ENCODE measurements at regions not wholly inside any gene's neighbourhood (a gene's known extent, or its start where the extent isn't known, plus 50 kb on each side); places are given as distances from the start of the nearest gene placed in this dataset.

GRCh38 chrX:57985951-57986350 lies 75.7 kb upstream of the ZXDA start:
- no peaks in the 10 kb centered on the region for H3F3A ChIP-seq (ENCODE audit: insufficient read depth, low read length)
- H3K4me1 ChIP-seq (ENCODE audit: low read length), result no peaks in the 10 kb centered on the region
- H3K9ac ChIP-seq (ENCODE audit: low read length), result no peak overlapping the region
- H4K20me1 ChIP-seq (ENCODE audit: insufficient read depth, low read length), result no peaks in the 10 kb centered on the region
- TF ChIP-seq, protein P1, sequence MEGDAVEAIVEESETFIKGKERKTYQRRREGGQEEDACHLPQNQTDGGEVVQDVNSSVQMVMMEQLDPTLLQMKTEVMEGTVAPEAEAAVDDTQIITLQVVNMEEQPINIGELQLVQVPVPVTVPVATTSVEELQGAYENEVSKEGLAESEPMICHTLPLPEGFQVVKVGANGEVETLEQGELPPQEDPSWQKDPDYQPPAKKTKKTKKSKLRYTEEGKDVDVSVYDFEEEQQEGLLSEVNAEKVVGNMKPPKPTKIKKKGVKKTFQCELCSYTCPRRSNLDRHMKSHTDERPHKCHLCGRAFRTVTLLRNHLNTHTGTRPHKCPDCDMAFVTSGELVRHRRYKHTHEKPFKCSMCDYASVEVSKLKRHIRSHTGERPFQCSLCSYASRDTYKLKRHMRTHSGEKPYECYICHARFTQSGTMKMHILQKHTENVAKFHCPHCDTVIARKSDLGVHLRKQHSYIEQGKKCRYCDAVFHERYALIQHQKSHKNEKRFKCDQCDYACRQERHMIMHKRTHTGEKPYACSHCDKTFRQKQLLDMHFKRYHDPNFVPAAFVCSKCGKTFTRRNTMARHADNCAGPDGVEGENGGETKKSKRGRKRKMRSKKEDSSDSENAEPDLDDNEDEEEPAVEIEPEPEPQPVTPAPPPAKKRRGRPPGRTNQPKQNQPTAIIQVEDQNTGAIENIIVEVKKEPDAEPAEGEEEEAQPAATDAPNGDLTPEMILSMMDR (IDR thresholded peaks at IDR 0.05; ENCODE audit: low read length), result no peak
- TF ChIP-seq EZH2phosphoT487 (IDR thresholded peaks at IDR 0.05; ENCODE audit: low read length), result no peak
- no peak for TF ChIP-seq EZH2 (optimal IDR thresholded peaks at IDR 0.05; ENCODE audit: low read depth, low read length)
- no peak overlapping the region for H3K27ac ChIP-seq (ENCODE audit: low read length)
- no peaks in the 10 kb centered on the region for H3K36me3 ChIP-seq (replicated peaks; ENCODE audit: insufficient read depth, low read length)
- no peak overlapping the region for H3K4me2 ChIP-seq (ENCODE audit: low read depth, low read length)
- H3K4me3 ChIP-seq (ENCODE audit: low read length), result no peak overlapping the region
- DNase-seq, result no peak
- no peak overlapping the region for H2AFZ ChIP-seq (ENCODE audit: low read length)
- H3K9me3 ChIP-seq (replicated peaks; ENCODE audit: insufficient read depth, low read length), result no peaks in the 10 kb centered on the region
- H3K9me2 ChIP-seq (replicated peaks; ENCODE audit: insufficient read depth, low read length), result no peaks in the 10 kb centered on the region
- no peaks in the 10 kb centered on the region for H3K79me2 ChIP-seq (ENCODE audit: low read length)
- H3K27me3 ChIP-seq (replicated peaks; ENCODE audit: insufficient read depth, low read length), result no peaks in the 10 kb centered on the region

DNA sequence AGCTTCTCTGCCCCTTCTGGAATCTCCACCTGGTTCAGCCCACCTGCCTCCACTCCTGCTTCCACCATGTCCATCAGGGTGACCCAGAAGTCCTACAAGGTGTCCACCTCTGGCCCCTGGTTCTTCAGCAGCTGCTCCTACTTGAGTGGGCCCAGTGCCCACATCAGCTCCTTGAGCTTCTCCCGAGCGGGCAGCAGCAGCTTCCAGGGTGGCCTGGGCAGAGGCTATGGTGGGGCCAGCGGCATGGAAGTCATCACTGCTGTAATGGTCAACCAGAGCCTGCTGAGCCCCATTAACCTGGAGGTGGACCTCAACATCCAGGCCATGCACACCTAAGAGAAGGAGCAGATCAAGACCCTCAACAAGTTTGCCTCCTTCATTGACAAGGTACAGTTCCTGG lies 74.4 kb upstream of the ZXDA start:
- H3K36me3 ChIP-seq (replicated peaks; ENCODE audit: insufficient read depth, low read length), result no peaks in the 10 kb centered on the region
- H3K9me2 ChIP-seq (replicated peaks; ENCODE audit: insufficient read depth, low read length), result no peaks in the 10 kb centered on the region
- H3K4me1 ChIP-seq (ENCODE audit: low read length), result no peaks in the 10 kb centered on the region
- H3K27me3 ChIP-seq (replicated peaks; ENCODE audit: insufficient read depth, low read length), result no peaks in the 10 kb centered on the region
- no peak overlapping the region for H2AFZ ChIP-seq (ENCODE audit: low read length)
- TF ChIP-seq, protein P1 (IDR thresholded peaks at IDR 0.05; ENCODE audit: low read length), result no peak
- TF ChIP-seq EZH2 (optimal IDR thresholded peaks at IDR 0.05; ENCODE audit: low read depth, low read length) (no peak), EZH2phosphoT487 (IDR thresholded peaks at IDR 0.05; ENCODE audit: low read length) (no peak)
- H3K9ac ChIP-seq (ENCODE audit: low read length), result no peak overlapping the region
- H3K79me2 ChIP-seq (ENCODE audit: low read length), result no peaks in the 10 kb centered on the region
- H3K4me2 ChIP-seq (ENCODE audit: low read depth, low read length), result no peak overlapping the region
- DNase-seq, result no peak
- H3K9me3 ChIP-seq (replicated peaks; ENCODE audit: insufficient read depth, low read length), result no peaks in the 10 kb centered on the region
- H3K4me3 ChIP-seq (ENCODE audit: low read length), result no peak overlapping the region
- H3F3A ChIP-seq (ENCODE audit: insufficient read depth, low read length), result no peaks in the 10 kb centered on the region
- H4K20me1 ChIP-seq (ENCODE audit: insufficient read depth, low read length), result no peaks in the 10 kb centered on the region
- no peak overlapping the region for H3K27ac ChIP-seq (ENCODE audit: low read length)

DNA sequence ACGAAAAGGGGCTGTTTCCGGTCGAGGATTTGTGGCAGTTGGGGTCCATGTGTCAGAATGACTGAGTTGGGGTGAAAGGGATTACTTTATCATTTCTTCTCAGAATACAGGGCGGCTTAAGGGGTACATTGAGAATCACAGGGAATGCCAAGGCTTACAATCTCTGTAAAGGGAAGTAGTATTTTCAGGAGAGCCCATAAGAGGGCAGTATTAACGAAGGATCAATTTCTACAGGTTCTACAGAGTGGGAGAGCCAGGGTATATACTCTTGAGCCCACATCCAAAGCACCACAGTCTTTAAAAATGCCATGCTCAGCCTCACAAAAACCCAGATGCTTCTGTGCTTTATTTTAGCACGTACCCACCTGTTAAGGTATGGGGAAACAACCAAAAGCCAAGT lies 67.7 kb upstream of the ZXDA start:
- Histone ChIP-seq H2AFZ (ENCODE audit: low read length) (no peak overlapping the region), H3K4me3 (ENCODE audit: low read length) (no peak overlapping the region), H3K9me2 (replicated peaks; ENCODE audit: insufficient read depth, low read length) (no peaks in the 10 kb centered on the region), H4K20me1 (ENCODE audit: insufficient read depth, low read length) (no peaks in the 10 kb centered on the region), H3K9me3 (replicated peaks; ENCODE audit: insufficient read depth, low read length) (no peaks in the 10 kb centered on the region), H3K4me2 (ENCODE audit: low read depth, low read length) (no peak overlapping the region), H3K27me3 (replicated peaks; ENCODE audit: insufficient read depth, low read length) (no peaks in the 10 kb centered on the region), H3K36me3 (replicated peaks; ENCODE audit: insufficient read depth, low read length) (no peaks in the 10 kb centered on the region), H3K4me1 (ENCODE audit: low read length) (no peaks in the 10 kb centered on the region), H3F3A (ENCODE audit: insufficient read depth, low read length) (no peaks in the 10 kb centered on the region), H3K9ac (ENCODE audit: low read length) (no peak overlapping the region), H3K79me2 (ENCODE audit: low read length) (no peaks in the 10 kb centered on the region), H3K27ac (ENCODE audit: low read length) (no peak overlapping the region)
- TF ChIP-seq EZH2 (optimal IDR thresholded peaks at IDR 0.05; ENCODE audit: low read depth, low read length), result no peak
- no peak for TF ChIP-seq EZH2phosphoT487 (IDR thresholded peaks at IDR 0.05; ENCODE audit: low read length)
- TF ChIP-seq, protein P1 (IDR thresholded peaks at IDR 0.05; ENCODE audit: low read length), result no peak
- no peak for DNase-seq

All from MM.1S (cell line).